NK-92 treated with Interleukin-12 subunit alpha and Interleukin-12 subunit beta, amount 100 ng/mL, for 24 hours (cell line): ENCODE measurements at regions not wholly inside any gene's neighbourhood (a gene's known extent, or its start where the extent isn't known, plus 50 kb on each side); places are given as distances from the start of the nearest gene placed in this dataset.

ENCODE experiments used
- DNase-seq: peaks from one replicate; lab custom pipeline; 2025; lab: John Stamatoyannopoulos, UW

- no peak for DNase-seq
Observed at GRCh38 chr2:14270036-14270582, 362.4 kb upstream of the LRATD1 start.

GRCh38 chr2:14272396-14273075 is 360.0 kb upstream of the LRATD1 start:
- no peak for DNase-seq

GRCh38 chr2:14273650-14274049 is 358.9 kb upstream of the LRATD1 start:
- no peak for DNase-seq

- no peak for DNase-seq
Observed at GRCh38 chr2:14284244-14284643, 348.3 kb upstream of the LRATD1 start.

GRCh38 chr2:14285812-14286211 is 346.7 kb upstream of the LRATD1 start:
- DNase-seq, result no peak

GRCh38 chr2:14288016-14288415 is 344.5 kb upstream of the LRATD1 start:
- DNase-seq, result no peak

- no peak for DNase-seq
Observed at GRCh38 chr2:14292964-14293363, 339.6 kb upstream of the LRATD1 start.

- DNase-seq, result no peak
Observed at GRCh38 chr2:14297340-14297739, 335.2 kb upstream of the LRATD1 start.

- DNase-seq, result no peak
Observed at GRCh38 chr2:14297906-14298305, 334.6 kb upstream of the LRATD1 start.

GRCh38 chr2:14301331-14301730 is 331.2 kb upstream of the LRATD1 start:
- DNase-seq, result no peak

- DNase-seq, result no peak
Observed at GRCh38 chr2:14303366-14304115, 329.0 kb upstream of the LRATD1 start.

GRCh38 chr2:14304326-14304725 is 328.2 kb upstream of the LRATD1 start:
- no peak for DNase-seq

GRCh38 chr2:14306268-14306861 is 326.2 kb upstream of the LRATD1 start:
- DNase-seq, result no peak

- no peak for DNase-seq
Observed at GRCh38 chr2:14313341-14313740, 319.2 kb upstream of the LRATD1 start.

- no peak for DNase-seq
Observed at GRCh38 chr2:14316594-14316993, 315.9 kb upstream of the LRATD1 start.

- no peak for DNase-seq
Observed at GRCh38 chr2:14321357-14321756, 311.2 kb upstream of the LRATD1 start.

- no peak for DNase-seq
Observed at GRCh38 chr2:14322306-14322705, 310.2 kb upstream of the LRATD1 start.

- DNase-seq, result no peak
Observed at GRCh38 chr2:14324308-14324707, 308.2 kb upstream of the LRATD1 start.

GRCh38 chr2:14330884-14331283 is 301.6 kb upstream of the LRATD1 start:
- DNase-seq, result no peak

- DNase-seq, result no peak
Observed at GRCh38 chr2:14336759-14337382, 295.6 kb upstream of the LRATD1 start.

GRCh38 chr2:14340703-14341102 is 291.8 kb upstream of the LRATD1 start:
- DNase-seq, result no peak

- no peak for DNase-seq
Observed at GRCh38 chr2:14342313-14342712, 290.2 kb upstream of the LRATD1 start.

- no peak for DNase-seq
Observed at GRCh38 chr2:14344355-14344754, 288.2 kb upstream of the LRATD1 start.
